ENCODE measurements at regions not wholly inside any gene's neighbourhood (a gene's known extent, or its start where the extent isn't known, plus 50 kb on each side); places are given as distances from the start of the nearest gene placed in this dataset.

GRCh38 chr1:171431994-171432393 lies 53.3 kb upstream of the PRRC2C start:
- no peak overlapping the region for H3K4me2 ChIP-seq (ENCODE audit: insufficient read depth, low read length)
- ATAC-seq (no peak), FAIRE-seq (no peak), DNase-seq (ENCODE audit: extremely low read depth in 1 of 4, low spot score in 3 of 4) (no peak)
- no peak overlapping the region for H3K9ac ChIP-seq (ENCODE audit: insufficient read depth in 1 of 2, low read depth in 2 of 2, low read length in 2 of 2)
- POLR2A ChIA-PET = interaction anchor here (0.6 kb wide), 1 partner anchor 95 kb away, joined by 4 read pairs; no protein-coding TSS in a partner anchor
- peaks cover 2 to 20% of the 10 kb centered on the region in 2 experiments; a peak in 3 of 5 replicates for H3K27me3 ChIP-seq (ENCODE audit: control insufficient read depth in 2 of 2, insufficient read depth in 2 of 2, low read length in 2 of 2)
- no peak overlapping the region for H3K27ac ChIP-seq (ENCODE audit: extremely low read depth, low read depth, low read length)
- no TSS peak for BruUV-seq (replicated peaks)
- intact Hi-C loops (cut with micrococcal nuclease) (no loop called here), in situ Hi-C loops (cut with MboI) (no loop called here)
- no peaks in the 10 kb centered on the region for H3K9me3 ChIP-seq (replicated peaks; ENCODE audit: control insufficient read depth, insufficient read depth, low read depth, low read length)
- H3K4me3 ChIP-seq = no peak overlapping the region
- H3K36me3 ChIP-seq (ENCODE audit: control insufficient read depth, insufficient read depth, low read length) = no peaks in the 10 kb centered on the region
- no peaks in the 10 kb centered on the region for H4K20me1 ChIP-seq (replicated peaks; ENCODE audit: control insufficient read depth, insufficient read depth, low read length)
- CTCF ChIA-PET (ENCODE audit: low intra/inter-chr PET ratio) = no interaction called here
- H3K79me2 ChIP-seq (ENCODE audit: control insufficient read depth, insufficient read depth, low read length) = no peaks in the 10 kb centered on the region
- H3K9me1 ChIP-seq (ENCODE audit: control insufficient read depth, insufficient read depth, low read length) = no peaks in the 10 kb centered on the region
- WGBS (ENCODE audit: insufficient coverage, low coverage, missing lambda C conversion rate) = 0% methylated on average over 2 of the region's 2 CpGs
- H3K4me1 ChIP-seq (replicated peaks in 1 of 2; ENCODE audit: control insufficient read depth in 2 of 2, insufficient read depth in 2 of 2, low read length in 2 of 2) = no peaks in the 10 kb centered on the region
- H2AFZ ChIP-seq (ENCODE audit: low read depth, low read length) = no peak overlapping the region
- TF ChIP-seq HEY1 (CRISPR knock-in tag; IDR thresholded peaks at IDR 0.05; ENCODE audit: borderline replicate concordance) = no peak
- no peak for TF ChIP-seq SLC30A9 (CRISPR knock-in tag; IDR thresholded peaks at IDR 0.05)
- no peak for TF ChIP-seq DIDO1 (tag; IDR thresholded peaks at IDR 0.05; ENCODE audit: low read depth)
- no peak for TF ChIP-seq NR4A1 (CRISPR knock-in tag; IDR thresholded peaks at IDR 0.05)
- TF ChIP-seq NR4A1 (tag; IDR thresholded peaks at IDR 0.05) = no peak
- TF ChIP-seq ZBTB12 (CRISPR knock-in tag; IDR thresholded peaks at IDR 0.05) = no peak
- no peak for TF ChIP-seq MEIS2 (IDR thresholded peaks at IDR 0.05; ENCODE audit: partially characterized antibody)
- no peak for TF ChIP-seq PHF21A (IDR thresholded peaks at IDR 0.05; ENCODE audit: borderline replicate concordance, low read depth)
- TF ChIP-seq MCM3 (IDR thresholded peaks at IDR 0.05) = no peak
- TF ChIP-seq ZSCAN32 (CRISPR knock-in tag; IDR thresholded peaks at IDR 0.05) = no peak
- no peak for TF ChIP-seq ZNF639 (CRISPR knock-in tag; conservative IDR thresholded peaks at IDR 0.05 in 1 of 2, IDR thresholded peaks at IDR 0.05 in 1 of 2)
- TF ChIP-seq ZNF232 (CRISPR knock-in tag; IDR thresholded peaks at IDR 0.05) = no peak
- no peak for TF ChIP-seq NCOA4 (IDR thresholded peaks at IDR 0.05; ENCODE audit: partially characterized antibody)
- TF ChIP-seq ZNF592 (IDR thresholded peaks at IDR 0.05) = no peak
- no peak for TF ChIP-seq ZNF583 (CRISPR knock-in tag; IDR thresholded peaks at IDR 0.05)
